Hippocampal formation (tissue), 2 donors: ENCODE measurements at regions not wholly inside any gene's neighbourhood (a gene's known extent, or its start where the extent isn't known, plus 50 kb on each side); places are given as distances from the start of the nearest gene placed in this dataset.

Experiments
- DNase-seq, 2 donors: peaks; one replicate each; lab custom pipeline; 2025; lab: John Stamatoyannopoulos, UW

GRCh38 chr7:41238851-41239331 lies 464.0 kb downstream of the INHBA start:
- no peak for DNase-seq

- no peak for DNase-seq
These were observed 464.9 kb downstream of the INHBA start for GRCh38 chr7:41237956-41238355.

DNA sequence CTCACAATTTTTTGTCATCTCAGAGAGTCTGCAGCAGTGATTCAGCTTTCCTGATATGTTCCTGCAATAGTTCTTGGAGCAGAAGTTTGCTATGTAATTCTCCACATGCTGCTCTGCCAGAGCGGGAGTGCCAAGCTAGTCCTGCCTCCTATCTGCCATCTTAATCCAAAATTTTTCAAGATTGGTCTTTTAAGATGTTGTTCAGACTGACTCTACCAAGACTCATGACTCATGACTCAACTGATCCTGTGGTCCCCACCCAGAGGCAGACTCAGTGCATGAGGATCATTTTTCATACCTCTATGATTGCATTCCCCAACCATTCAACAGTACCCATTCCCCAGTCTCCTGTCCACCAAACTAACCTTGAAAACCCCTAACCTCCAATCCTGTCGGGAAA lies 470.8 kb downstream of the INHBA start:
- DNase-seq = no peak

DNA sequence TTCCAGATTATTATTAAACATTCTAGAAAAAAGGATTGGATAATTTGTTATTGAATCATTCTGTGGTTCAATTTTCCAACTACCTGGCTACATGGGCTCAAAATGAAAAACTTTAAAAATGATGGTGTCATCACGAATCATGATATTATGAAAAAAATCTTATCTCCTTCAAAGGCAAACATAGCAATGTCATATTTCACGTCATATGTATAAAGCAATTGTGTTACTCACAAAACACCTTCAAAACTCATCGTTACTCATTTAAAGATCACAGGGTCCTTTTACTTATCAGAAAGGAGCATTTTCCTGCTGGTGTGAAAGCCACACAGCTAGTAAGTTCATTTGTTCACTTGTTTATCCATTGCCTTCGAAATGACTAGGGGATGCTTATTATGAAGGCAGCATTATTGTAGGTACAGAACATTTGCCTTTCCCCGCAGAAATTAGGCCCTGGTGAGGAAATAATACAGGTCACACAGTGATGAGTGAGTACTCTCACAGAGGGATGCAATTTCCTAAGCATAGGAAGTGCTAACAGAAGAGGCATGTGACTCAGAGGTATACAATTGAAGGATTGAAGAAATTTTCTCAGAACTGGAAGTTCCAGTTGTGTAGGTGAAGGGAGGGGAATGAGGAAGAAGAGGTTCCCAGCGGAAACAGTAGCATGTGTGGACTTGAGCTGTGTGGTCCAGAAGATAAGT lies 478.7 kb downstream of the INHBA start:
- DNase-seq = no peak

DNA sequence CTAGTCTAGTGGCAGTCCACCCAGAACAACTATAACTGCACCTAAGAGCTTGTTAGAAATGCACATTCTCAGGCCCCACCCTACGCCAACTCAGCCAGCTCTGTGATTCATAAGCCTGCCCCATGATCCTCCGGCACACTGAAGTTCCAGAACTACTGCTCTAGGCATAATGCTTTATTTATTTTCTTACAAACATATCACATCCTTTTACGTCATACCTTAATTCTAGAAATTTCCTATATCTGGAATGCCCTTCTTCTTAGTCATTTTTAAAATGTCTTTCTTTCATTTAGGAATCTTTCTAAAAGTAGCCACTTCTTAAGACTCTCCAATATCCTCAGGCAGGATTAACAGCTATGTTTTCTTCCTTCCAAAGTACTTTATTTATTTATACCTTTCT lies 480.1 kb downstream of the INHBA start:
- no peak for DNase-seq

DNA sequence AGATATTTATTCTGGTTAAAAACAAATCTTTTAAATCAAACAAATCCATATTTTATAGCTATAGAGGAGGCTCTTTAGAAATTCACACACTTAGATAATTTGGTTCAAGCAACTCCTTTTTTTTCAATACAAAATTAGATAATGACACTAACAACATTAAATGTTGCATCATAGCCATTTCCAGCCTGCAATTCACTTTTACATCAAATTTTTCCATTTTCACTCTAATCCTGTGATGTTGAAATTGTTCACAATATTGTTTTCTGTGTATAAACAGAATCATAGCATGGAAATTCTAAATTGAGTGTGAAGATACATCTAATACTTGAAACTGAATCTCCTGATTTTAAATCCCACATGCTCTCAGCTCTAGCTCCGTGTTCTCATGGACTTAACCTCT lies 482.6 kb downstream of the INHBA start:
- DNase-seq = no peak

DNA sequence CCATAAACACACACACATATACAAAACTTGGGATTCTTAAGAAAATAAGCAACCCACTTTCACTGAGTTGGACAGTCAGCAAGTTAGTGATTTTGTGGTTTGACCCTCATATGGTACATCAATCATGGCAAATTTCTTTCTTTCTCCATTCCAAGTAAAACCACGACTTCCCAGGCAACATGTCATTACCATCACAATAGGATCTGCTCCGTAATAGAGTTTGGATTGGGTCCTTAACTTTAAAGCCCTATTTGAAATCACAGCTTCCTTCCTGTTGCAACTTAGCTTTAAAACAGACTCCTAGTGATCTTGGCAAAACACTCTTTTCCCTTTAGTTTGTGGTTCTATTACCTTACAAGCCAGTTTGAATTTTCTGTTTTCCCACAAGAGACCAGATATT lies 483.6 kb downstream of the INHBA start:
- no peak for DNase-seq

DNA sequence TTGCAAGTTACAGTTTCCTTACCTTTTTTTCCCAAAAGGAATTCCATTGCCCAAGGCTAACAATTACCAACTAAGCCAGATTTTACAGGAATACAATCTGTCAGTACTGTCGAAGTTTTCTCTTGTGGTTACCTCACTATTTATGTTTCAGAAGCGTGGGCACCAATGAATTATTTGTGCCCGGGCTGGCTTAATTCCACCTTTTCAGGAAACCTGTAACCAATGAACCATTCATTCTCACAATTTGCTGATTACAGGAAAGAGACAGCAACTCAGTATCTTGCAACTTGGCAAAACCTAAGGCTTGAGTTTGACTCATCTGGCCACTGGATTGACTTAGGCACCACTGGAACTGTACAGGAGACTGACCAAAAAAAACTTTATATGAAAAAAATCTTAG lies 485.6 kb downstream of the INHBA start:
- DNase-seq = no peak

- DNase-seq = no peak
These were observed 495.7 kb downstream of the INHBA start for GRCh38 chr7:41207141-41207540.

GRCh38 chr7:41206267-41206666 lies 496.6 kb downstream of the INHBA start:
- DNase-seq = no peak

DNA sequence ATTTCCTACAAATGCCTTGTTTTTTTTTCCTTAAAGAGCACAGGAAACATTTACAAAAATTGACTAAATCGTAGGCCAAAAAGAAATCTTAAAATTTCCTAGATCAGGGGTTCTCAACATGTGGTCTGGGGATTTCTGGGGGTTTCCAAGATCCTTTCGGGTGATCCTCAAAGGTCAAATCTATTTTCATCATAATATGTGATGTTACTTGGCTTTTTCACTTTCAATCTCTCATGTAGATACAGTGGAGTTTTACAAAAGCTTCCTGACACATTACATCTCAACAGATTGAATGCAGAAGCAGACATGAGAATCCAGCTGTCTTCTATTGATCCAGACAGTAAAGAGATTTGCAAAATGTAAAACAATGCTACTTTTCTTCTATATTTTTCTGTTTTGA lies 497.3 kb downstream of the INHBA start:
- DNase-seq = no peak

DNA sequence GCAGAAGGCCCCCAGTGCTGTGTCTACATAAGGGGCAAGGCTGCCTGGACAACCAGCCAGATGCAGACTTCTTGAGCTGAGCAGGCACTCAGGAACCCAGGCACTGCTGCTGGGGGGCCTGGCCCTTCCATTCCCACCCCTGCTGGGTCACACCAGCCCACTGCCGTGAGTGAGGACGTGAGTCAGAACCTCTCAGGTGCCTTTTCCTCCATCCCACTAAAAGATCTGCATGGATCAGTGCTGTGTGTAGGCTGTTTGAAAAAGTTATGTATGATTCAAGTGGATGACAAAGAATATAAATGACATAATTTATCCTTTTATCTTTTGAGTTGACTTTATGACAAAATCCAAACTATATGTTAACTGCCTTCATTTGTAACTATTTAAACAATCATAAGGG lies 499.3 kb downstream of the INHBA start:
- no peak for DNase-seq

DNA sequence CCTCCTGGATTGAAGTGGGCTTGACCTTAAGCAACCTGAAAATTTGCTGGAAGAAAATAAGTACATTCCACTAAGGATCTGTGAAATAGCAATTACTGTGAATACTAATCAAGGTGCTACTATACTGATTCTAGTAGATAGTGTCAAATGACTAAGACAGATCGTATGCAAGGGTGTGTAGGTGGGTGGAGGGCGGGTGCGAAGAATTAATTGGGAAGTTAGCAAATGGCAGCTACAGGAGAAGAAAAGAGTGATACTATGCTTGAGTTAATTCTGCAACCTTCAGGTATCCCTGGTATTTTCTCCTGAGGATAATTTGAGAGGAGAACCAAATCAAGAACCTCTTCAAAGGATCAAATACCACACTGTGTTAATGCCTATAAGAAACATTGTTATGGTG lies 501.9 kb downstream of the INHBA start:
- DNase-seq = no peak

DNA sequence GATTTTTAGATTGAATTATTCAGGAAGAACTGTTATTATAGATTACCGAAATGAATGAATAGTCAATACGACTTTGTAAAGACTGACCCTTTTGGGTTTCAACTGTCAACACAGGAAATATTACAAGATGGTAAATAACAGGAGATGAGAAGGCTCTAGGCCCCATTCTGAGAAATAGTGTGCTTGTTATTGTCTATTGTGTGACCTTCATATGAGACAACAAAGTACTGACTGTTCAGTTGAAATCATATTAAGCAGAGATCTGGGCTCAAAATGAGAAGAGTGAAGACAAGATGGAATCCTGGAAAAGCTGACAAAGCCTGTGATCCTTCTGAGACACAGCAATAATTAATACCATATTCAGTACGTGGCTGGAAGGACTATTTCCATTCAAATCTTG lies 503.8 kb downstream of the INHBA start:
- DNase-seq = no peak

DNA sequence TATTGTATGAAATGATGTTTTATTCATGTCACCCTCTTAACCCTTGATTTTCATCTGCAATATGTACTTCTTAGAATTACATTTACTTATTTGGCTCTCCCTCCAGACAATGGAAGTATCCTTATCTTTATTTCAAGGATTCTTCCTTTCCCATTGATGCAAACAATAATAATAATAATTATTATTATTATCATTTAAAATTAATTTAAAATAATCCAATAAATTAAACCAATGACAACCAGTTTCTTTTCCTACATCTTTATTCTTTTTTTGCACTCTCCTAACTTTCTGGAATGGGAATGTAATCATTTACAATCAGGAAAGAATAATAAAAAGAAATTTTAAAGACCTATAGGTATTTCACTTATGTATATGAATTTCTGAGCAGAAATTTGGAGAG lies 504.4 kb downstream of the INHBA start:
- DNase-seq = no peak

DNA sequence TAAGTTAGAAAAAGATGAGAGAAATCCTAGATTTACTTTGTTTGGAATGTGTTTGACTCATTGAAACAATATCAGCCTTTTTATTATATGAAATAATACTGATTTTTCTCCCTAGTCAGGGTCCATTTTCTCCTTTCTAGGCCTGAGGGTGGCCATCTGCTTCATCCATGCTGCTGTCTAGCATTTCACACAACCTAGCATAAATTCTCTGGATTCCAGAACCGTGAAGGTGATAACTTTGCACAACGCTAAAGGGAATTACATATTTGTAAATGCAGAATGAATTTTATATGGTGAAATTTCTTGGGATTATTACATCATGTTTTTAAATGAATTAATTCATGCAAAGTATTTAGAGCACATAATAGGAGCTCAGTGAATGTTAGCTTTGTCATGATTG lies 505.1 kb downstream of the INHBA start:
- no peak for DNase-seq

DNA sequence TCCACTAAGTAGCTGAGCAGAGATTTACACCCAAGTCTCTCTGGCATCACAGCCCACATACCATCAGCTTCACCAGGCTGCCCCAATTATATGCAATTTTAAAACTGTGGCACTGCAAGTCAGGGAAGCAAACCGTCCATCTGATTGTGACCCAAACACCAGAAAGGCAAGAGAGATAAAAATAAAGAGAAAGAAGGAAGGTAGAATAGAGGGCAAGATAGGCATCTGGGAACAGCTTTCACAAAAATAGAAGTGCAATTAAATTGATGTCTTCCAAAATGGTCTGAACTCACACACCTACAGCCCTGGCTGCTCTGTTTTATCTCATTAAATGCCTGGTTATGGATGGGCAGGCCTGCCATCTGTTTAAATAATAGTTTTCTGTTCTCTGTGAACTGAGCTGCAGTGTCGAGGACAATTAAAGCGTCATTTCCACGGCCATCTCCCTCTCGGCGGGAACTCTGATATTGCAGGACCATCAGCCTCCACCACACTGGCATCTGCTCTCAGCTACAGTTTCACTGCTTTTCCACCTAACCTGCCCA lies 509.1 kb downstream of the INHBA start:
- DNase-seq = no peak

DNA sequence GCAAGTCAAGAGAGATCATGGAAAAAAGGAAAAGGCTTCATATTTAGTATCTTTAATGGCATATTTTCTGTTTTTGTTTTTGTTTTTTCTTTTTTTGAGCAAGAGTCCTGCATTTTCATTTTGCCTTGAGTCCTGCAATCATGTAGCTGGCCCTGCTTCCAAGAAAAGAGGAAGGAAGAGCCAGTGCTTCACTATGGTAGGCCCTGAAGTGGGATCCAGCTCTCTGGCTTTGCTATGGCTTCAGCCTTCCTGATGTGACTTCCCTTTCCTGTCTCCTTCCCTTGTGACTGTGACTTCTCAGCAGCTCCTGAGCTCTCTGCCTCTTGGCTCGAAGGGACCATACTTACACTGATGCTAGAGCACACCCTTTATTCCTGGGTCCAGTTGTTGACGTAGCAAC lies 512.3 kb downstream of the INHBA start:
- no peak for DNase-seq

DNA sequence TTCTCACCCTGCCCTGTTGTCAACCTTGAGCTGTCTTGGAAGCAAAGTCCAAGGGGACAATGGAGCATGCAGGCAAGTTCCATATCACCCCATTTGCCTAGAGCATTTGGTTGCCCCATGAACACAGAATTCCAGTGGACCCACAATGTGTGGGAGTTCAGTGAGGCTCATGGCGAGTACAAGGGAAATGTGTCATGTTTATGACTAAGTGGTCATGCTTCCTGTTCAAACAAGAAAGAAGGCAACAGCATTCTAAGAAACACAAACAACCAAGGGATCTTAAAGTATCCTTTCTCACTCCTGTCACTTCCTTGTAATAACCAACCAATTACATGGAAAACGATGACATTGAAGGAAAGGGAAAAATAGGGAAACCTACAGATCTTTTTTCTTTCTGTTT lies 513.0 kb downstream of the INHBA start:
- DNase-seq = no peak

GRCh38 chr7:41188163-41189130 lies 514.4 kb downstream of the INHBA start:
- DNase-seq = no peak

GRCh38 chr7:41187322-41187721 lies 515.6 kb downstream of the INHBA start:
- DNase-seq = no peak

GRCh38 chr7:41185851-41186250 lies 517.0 kb downstream of the INHBA start:
- DNase-seq = no peak

DNA sequence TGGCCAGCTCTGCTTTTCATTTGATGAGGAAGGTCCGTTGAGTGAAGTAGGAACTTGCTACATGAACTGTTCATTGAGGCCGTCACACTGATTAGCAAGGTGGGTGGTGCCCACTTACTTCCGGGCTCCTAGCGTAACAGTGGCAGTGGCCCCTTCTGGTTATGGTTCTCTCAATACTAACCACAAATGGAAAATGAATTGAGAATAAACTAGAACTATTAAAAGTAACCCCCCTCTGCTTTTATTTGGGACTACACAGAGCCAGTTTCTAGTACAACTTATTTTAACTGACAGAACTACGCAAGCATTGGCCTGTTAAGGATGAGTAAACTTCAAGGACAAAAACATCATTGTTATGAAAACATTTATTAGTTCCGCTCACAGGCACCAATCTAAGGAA lies 519.1 kb downstream of the INHBA start:
- DNase-seq = no peak
